ENCODE measurements at regions not wholly inside any gene's neighbourhood (a gene's known extent, or its start where the extent isn't known, plus 50 kb on each side); places are given as distances from the start of the nearest gene placed in this dataset.

GRCh38 chr5:135158982-135159381, 125.0 kb upstream of the PITX1 start:
- no peaks in the 10 kb centered on the region; a peak in 1 of 7 replicates for H3K36me3 Mint-ChIP-seq (ENCODE audit: insufficient read depth in 1 of 3, low read depth in 3 of 3)
- H3K27me3 Mint-ChIP-seq (ENCODE audit: low read depth): peaks cover 62% of the 10 kb centered on the region
- H3K27ac Mint-ChIP-seq: no peak overlapping the region
- H3T11ph ChIP-seq (ENCODE audit: low read length): no peak overlapping the region
- no peak overlapping the region for H3K27ac ChIP-seq (ENCODE audit: insufficient read length, low read depth, low read length)
- H3K23me2 ChIP-seq (ENCODE audit: insufficient read length, low read depth, low read length, poor library complexity, severe bottlenecking): no peaks in the 10 kb centered on the region
- no peak for TF ChIP-seq CTCF (conservative IDR thresholded peaks at IDR 0.05)
- no peaks in the 10 kb centered on the region; a peak in 1 of 5 replicates for H3K9me3 Mint-ChIP-seq
- H2AFZ ChIP-seq (ENCODE audit: low read length): no peak overlapping the region
- H3K14ac ChIP-seq (ENCODE audit: insufficient read depth, low read length): no peak overlapping the region
- no peak overlapping the region for H2BK12ac ChIP-seq (ENCODE audit: insufficient read length, low read depth, low read length)
- no peaks in the 10 kb centered on the region for H3K79me1 ChIP-seq (ENCODE audit: insufficient read depth, low read depth, low read length, poor library complexity, severe bottlenecking)
- H4K91ac ChIP-seq (ENCODE audit: insufficient read length, low read depth, low read length): no peak overlapping the region
- H3K4ac ChIP-seq (ENCODE audit: low read depth, low read length): no peak overlapping the region
- no peaks in the 10 kb centered on the region for H3K79me2 ChIP-seq (ENCODE audit: insufficient read depth, low read length)
- 0 out of 2 replicates have a peak, but pooled peaks cover 2% of the 10 kb centered on the region for H3K27me3 ChIP-seq (ENCODE audit: insufficient read depth, low read length)
- H3K4me1 Mint-ChIP-seq: no peaks in the 10 kb centered on the region
- H2BK120ac ChIP-seq (ENCODE audit: low read depth, low read length, poor library complexity, severe bottlenecking): no peak overlapping the region
- H4K20me1 ChIP-seq (ENCODE audit: control insufficient read depth, insufficient read depth, insufficient read length): no peaks in the 10 kb centered on the region
- H3K56ac ChIP-seq (ENCODE audit: insufficient read length, low read depth, low read length): no peak overlapping the region
- no peak overlapping the region for H3K23ac ChIP-seq (ENCODE audit: insufficient read length, low read depth, low read length)
- DNase-seq: no peak
- H3K4me3 Mint-ChIP-seq: no peak overlapping the region
- H4K5ac ChIP-seq (ENCODE audit: insufficient read length, low read depth, low read length): no peak overlapping the region
- H3K9ac ChIP-seq (ENCODE audit: extremely low read depth, insufficient read length, low read length): no peak overlapping the region
- no peak overlapping the region for H4K8ac ChIP-seq (replicated peaks; ENCODE audit: insufficient read length, low read depth, low read length)
- no peaks in the 10 kb centered on the region for H3K9me3 ChIP-seq (ENCODE audit: control insufficient read depth, low read depth, low read length)
- H2BK15ac ChIP-seq (ENCODE audit: low read depth, low read length): no peak overlapping the region
- WGBS (ENCODE audit: extremely low coverage, insufficient read length, low lambda C conversion rate): no CpG with 5 or more reads among the region's 4 CpGs
- no peak overlapping the region for H3K4me2 ChIP-seq (ENCODE audit: insufficient read depth, insufficient read length, low read length)
- no peaks in the 10 kb centered on the region for H3K4me1 ChIP-seq (ENCODE audit: insufficient read depth, low read length)
- no peak overlapping the region for H2BK20ac ChIP-seq (ENCODE audit: low read depth, low read length, poor library complexity, severe bottlenecking)
- H2AK5ac ChIP-seq (ENCODE audit: insufficient read length, low read length): no peak overlapping the region
- no peak overlapping the region for H2BK5ac ChIP-seq (ENCODE audit: insufficient read length, low read length)
- H3K18ac ChIP-seq (ENCODE audit: insufficient read length, low read depth, low read length): no peak overlapping the region
